ENCODE measurements at regions not wholly inside any gene's neighbourhood (a gene's known extent, or its start where the extent isn't known, plus 50 kb on each side); places are given as distances from the start of the nearest gene placed in this dataset.

DNA sequence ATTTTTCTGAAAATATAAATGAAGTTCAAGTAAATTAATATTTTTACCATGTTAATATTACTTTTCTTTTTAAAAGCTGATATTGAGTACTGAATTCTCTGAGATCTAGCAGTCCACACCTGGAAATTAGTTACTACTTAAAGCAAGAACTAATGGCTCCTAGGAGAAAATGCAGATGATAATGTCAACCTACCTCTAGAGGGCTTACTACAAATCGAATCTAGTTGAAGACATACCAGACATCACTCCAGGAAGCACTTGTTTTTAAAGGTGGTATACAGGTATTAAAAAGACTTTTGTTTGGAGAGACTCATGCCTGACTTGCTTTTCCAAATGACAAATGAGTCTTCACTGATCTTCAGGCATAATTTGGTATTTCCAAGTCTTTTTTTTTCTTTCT is 516.4 kb upstream of the BOD1L1 start:
- Histone ChIP-seq H3K27ac (ENCODE audit: low read depth in 2 of 2, low read length in 1 of 2) (no peak overlapping the region), H3K4me1 (ENCODE audit: control insufficient read depth in 1 of 2, insufficient read depth in 2 of 2, low read depth in 1 of 2, low read length in 1 of 2) (no peaks in the 10 kb centered on the region), H3K4me3 (ENCODE audit: low read depth in 2 of 2, low read length in 1 of 2) (no peak overlapping the region), H3K9me3 (no peaks in the 10 kb centered on the region), H3K4me2 (no peak overlapping the region), H4K20me1 (ENCODE audit: insufficient read depth) (no peaks in the 10 kb centered on the region), H3K27me3 (ENCODE audit: insufficient read depth) (no peaks in the 10 kb centered on the region), H3K9me2 (no peaks in the 10 kb centered on the region), H2AFZ (ENCODE audit: low read depth) (no peak overlapping the region), H3K79me2 (ENCODE audit: insufficient read depth) (no peaks in the 10 kb centered on the region), H3F3A (replicated peaks; ENCODE audit: insufficient read depth) (no peaks in the 10 kb centered on the region), H3K36me3 (replicated peaks in 1 of 2; ENCODE audit: control insufficient read depth in 1 of 2, insufficient read depth in 2 of 2, low read length in 1 of 2) (peaks cover 0 to 7% of the 10 kb centered on the region in 2 experiments), H3K9ac (no peak overlapping the region)
- DNase-seq = no peak
- ChIA-PET CTCF (interaction anchor here (0.9 kb wide), 1 partner anchor 11 kb away, joined by 3 read pairs; no protein-coding TSS in a partner anchor), POLR2A (no interaction called here)
- WGBS (ENCODE audit: low lambda C conversion rate) = 0% methylated on average over 1 of the region's 1 CpG
- no peak for TF ChIP-seq FOSL2 (IDR thresholded peaks at IDR 0.05; ENCODE audit: borderline replicate concordance, low read depth)
- TF ChIP-seq, protein P1, sequence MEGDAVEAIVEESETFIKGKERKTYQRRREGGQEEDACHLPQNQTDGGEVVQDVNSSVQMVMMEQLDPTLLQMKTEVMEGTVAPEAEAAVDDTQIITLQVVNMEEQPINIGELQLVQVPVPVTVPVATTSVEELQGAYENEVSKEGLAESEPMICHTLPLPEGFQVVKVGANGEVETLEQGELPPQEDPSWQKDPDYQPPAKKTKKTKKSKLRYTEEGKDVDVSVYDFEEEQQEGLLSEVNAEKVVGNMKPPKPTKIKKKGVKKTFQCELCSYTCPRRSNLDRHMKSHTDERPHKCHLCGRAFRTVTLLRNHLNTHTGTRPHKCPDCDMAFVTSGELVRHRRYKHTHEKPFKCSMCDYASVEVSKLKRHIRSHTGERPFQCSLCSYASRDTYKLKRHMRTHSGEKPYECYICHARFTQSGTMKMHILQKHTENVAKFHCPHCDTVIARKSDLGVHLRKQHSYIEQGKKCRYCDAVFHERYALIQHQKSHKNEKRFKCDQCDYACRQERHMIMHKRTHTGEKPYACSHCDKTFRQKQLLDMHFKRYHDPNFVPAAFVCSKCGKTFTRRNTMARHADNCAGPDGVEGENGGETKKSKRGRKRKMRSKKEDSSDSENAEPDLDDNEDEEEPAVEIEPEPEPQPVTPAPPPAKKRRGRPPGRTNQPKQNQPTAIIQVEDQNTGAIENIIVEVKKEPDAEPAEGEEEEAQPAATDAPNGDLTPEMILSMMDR (IDR thresholded peaks at IDR 0.05) = peak; percentile 24; the same call in 1 of the 2 replicates

DNA sequence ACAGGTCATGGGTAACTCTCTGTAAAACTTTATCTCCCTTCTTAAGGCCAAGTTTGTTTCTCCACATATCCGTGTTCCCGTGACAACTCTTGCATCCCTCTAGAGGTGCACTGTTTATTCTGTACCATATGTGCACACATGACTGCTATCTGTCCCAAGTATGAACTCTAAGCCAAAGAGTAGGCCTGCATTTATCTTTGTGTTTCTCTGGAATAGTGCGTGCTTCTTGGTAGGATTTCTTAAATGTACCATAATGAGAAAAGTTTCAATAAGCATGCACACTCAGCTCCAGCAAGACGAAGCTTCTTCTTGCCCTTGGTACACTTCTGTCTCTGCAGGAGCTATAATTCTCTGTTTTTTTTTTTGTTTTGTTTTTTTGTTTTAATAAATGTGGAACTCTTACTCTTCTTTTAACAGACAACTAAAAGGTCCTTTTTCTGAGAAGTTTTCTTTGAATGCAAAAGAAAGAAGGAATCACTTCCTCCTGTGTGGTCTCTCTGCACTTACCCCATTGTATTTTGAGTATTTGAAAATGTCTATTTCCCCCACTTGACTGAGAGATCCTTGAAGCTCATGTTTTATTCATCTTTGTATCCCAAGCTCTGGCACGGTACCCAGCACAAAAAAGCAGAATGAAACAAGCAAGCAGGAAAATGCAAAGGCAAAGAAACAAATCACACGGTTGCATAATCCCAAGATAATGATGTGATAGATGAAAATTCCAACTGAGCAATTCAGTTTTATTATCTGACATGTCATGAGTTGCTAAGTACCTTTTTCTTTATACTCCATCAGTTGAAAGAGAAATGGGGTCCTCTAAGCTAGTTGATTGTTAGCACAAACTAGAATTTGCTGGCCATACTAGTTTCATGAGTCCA is 521.9 kb upstream of the BOD1L1 start:
- ChIA-PET POLR2A (no interaction called here), CTCF (no interaction called here)
- 79% methylated on average over 6 of the region's 6 CpGs for WGBS (ENCODE audit: low lambda C conversion rate)

More for the DNA sequence above, 521.9 kb upstream of the BOD1L1 start:
- TF ChIP-seq, protein P2, sequence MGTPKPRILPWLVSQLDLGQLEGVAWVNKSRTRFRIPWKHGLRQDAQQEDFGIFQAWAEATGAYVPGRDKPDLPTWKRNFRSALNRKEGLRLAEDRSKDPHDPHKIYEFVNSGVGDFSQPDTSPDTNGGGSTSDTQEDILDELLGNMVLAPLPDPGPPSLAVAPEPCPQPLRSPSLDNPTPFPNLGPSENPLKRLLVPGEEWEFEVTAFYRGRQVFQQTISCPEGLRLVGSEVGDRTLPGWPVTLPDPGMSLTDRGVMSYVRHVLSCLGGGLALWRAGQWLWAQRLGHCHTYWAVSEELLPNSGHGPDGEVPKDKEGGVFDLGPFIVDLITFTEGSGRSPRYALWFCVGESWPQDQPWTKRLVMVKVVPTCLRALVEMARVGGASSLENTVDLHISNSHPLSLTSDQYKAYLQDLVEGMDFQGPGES (IDR thresholded peaks at IDR 0.05; ENCODE audit: low read depth, low read length) = no peak
- TF ChIP-seq, protein P3, sequence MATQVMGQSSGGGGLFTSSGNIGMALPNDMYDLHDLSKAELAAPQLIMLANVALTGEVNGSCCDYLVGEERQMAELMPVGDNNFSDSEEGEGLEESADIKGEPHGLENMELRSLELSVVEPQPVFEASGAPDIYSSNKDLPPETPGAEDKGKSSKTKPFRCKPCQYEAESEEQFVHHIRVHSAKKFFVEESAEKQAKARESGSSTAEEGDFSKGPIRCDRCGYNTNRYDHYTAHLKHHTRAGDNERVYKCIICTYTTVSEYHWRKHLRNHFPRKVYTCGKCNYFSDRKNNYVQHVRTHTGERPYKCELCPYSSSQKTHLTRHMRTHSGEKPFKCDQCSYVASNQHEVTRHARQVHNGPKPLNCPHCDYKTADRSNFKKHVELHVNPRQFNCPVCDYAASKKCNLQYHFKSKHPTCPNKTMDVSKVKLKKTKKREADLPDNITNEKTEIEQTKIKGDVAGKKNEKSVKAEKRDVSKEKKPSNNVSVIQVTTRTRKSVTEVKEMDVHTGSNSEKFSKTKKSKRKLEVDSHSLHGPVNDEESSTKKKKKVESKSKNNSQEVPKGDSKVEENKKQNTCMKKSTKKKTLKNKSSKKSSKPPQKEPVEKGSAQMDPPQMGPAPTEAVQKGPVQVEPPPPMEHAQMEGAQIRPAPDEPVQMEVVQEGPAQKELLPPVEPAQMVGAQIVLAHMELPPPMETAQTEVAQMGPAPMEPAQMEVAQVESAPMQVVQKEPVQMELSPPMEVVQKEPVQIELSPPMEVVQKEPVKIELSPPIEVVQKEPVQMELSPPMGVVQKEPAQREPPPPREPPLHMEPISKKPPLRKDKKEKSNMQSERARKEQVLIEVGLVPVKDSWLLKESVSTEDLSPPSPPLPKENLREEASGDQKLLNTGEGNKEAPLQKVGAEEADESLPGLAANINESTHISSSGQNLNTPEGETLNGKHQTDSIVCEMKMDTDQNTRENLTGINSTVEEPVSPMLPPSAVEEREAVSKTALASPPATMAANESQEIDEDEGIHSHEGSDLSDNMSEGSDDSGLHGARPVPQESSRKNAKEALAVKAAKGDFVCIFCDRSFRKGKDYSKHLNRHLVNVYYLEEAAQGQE (IDR thresholded peaks at IDR 0.05; ENCODE audit: low read depth, low read length) = no peak
- TF ChIP-seq, protein P4, sequence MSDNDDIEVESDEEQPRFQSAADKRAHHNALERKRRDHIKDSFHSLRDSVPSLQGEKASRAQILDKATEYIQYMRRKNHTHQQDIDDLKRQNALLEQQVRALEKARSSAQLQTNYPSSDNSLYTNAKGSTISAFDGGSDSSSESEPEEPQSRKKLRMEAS (IDR thresholded peaks at IDR 0.05; ENCODE audit: low read depth) = no peak
- TF ChIP-seq, protein P5, sequence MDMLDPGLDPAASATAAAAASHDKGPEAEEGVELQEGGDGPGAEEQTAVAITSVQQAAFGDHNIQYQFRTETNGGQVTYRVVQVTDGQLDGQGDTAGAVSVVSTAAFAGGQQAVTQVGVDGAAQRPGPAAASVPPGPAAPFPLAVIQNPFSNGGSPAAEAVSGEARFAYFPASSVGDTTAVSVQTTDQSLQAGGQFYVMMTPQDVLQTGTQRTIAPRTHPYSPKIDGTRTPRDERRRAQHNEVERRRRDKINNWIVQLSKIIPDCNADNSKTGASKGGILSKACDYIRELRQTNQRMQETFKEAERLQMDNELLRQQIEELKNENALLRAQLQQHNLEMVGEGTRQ (IDR thresholded peaks at IDR 0.05; ENCODE audit: borderline replicate concordance, low read depth, low read length) = no peak
- TF ChIP-seq MXI1 (IDR thresholded peaks at IDR 0.05; ENCODE audit: low read depth, low read length) (no peak), FOSL2 (IDR thresholded peaks at IDR 0.05; ENCODE audit: borderline replicate concordance, low read depth) (no peak), MEF2A (IDR thresholded peaks at IDR 0.05; ENCODE audit: borderline replicate concordance, low read depth) (no peak), TAF1 (IDR thresholded peaks at IDR 0.05; ENCODE audit: borderline replicate concordance, low read depth, low read length) (no peak), RFX5 (IDR thresholded peaks at IDR 0.05; ENCODE audit: low read length) (no peak)
- TF ChIP-seq, protein P6, sequence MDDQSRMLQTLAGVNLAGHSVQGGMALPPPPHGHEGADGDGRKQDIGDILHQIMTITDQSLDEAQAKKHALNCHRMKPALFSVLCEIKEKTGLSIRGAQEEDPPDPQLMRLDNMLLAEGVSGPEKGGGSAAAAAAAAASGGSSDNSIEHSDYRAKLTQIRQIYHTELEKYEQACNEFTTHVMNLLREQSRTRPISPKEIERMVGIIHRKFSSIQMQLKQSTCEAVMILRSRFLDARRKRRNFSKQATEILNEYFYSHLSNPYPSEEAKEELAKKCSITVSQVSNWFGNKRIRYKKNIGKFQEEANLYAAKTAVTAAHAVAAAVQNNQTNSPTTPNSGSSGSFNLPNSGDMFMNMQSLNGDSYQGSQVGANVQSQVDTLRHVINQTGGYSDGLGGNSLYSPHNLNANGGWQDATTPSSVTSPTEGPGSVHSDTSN (IDR thresholded peaks at IDR 0.05) = no peak
- H3K27me3 ChIP-seq (ENCODE audit: insufficient read depth) = no peaks in the 10 kb centered on the region
- H3F3A ChIP-seq (replicated peaks; ENCODE audit: insufficient read depth) = no peaks in the 10 kb centered on the region
- peaks cover 0 to 8% of the 10 kb centered on the region in 2 experiments; a peak in 1 of 4 replicates for H3K4me1 ChIP-seq (ENCODE audit: control insufficient read depth in 1 of 2, insufficient read depth in 2 of 2, low read depth in 1 of 2, low read length in 1 of 2)
- H3K9me3 ChIP-seq = no peaks in the 10 kb centered on the region
- H2AFZ ChIP-seq (ENCODE audit: low read depth) = no peak overlapping the region
- DNase-seq = no peak
- no peaks in the 10 kb centered on the region for H3K9me2 ChIP-seq
- H3K4me2 ChIP-seq = no peak overlapping the region
- no peak overlapping the region for H3K27ac ChIP-seq (ENCODE audit: low read depth in 2 of 2, low read length in 1 of 2)
- H3K36me3 ChIP-seq (replicated peaks in 1 of 2; ENCODE audit: control insufficient read depth in 1 of 2, insufficient read depth in 2 of 2, low read length in 1 of 2) = no peaks in the 10 kb centered on the region
- no peaks in the 10 kb centered on the region for H4K20me1 ChIP-seq (ENCODE audit: insufficient read depth)
- no peak overlapping the region for H3K4me3 ChIP-seq (ENCODE audit: low read depth in 2 of 2, low read length in 1 of 2)
- H3K79me2 ChIP-seq (ENCODE audit: insufficient read depth) = no peaks in the 10 kb centered on the region
- H3K9ac ChIP-seq = no peak overlapping the region

Measured in SK-N-SH (cell line).